Stimulated activated CD4-positive, alpha-beta T cell treated with anti-CD3 and anti-CD28 coated beads, Interleukin-12 subunit alpha, Interleukin-12 subunit beta, amount 100 ng/mL, for 4 hours (primary cell): ENCODE measurements at regions not wholly inside any gene's neighbourhood (a gene's known extent, or its start where the extent isn't known, plus 50 kb on each side); places are given as distances from the start of the nearest gene placed in this dataset.
"Not testable (repeated sequence)": the region's sequence is repeated elsewhere in the genome, so short reads cannot be mapped to it uniquely, and the experiment has no call there.

ENCODE experiments used
- DNase-seq: peaks from one replicate; pipeline ENCODE4 v3.0.0-alpha.2; 2020

- no peak for DNase-seq
These were observed 557.7 kb downstream of the RAB28 start for GRCh38 chr4:12926189-12927066.

- no peak for DNase-seq
These were observed 559.3 kb downstream of the RAB28 start for GRCh38 chr4:12924728-12925320.

- no peak for DNase-seq
These were observed 559.9 kb downstream of the RAB28 start for GRCh38 chr4:12924253-12924652.

GRCh38 chr4:12912896-12913418 lies 571.2 kb downstream of the RAB28 start:
- no peak for DNase-seq

GRCh38 chr4:12911750-12912358 lies 572.3 kb downstream of the RAB28 start:
- DNase-seq: no peak

GRCh38 chr4:12903640-12904039 lies 580.5 kb downstream of the RAB28 start:
- DNase-seq: not testable (repeated sequence)

GRCh38 chr4:12902735-12903134 lies 581.4 kb downstream of the RAB28 start:
- DNase-seq: no peak

- no peak for DNase-seq
These were observed 586.2 kb downstream of the RAB28 start for GRCh38 chr4:12897954-12898353.

- no peak for DNase-seq
These were observed 590.1 kb downstream of the RAB28 start for GRCh38 chr4:12894062-12894461.

GRCh38 chr4:12889054-12889453 lies 595.1 kb downstream of the RAB28 start:
- DNase-seq: no peak

- DNase-seq: no peak
These were observed 599.0 kb downstream of the RAB28 start for GRCh38 chr4:12884846-12885796.

- no peak for DNase-seq
These were observed 602.1 kb downstream of the RAB28 start for GRCh38 chr4:12881945-12882584.

GRCh38 chr4:12880844-12881243 lies 603.3 kb downstream of the RAB28 start:
- no peak for DNase-seq

GRCh38 chr4:12879496-12879895 lies 604.6 kb downstream of the RAB28 start:
- no peak for DNase-seq

GRCh38 chr4:12875640-12876243 lies 608.4 kb downstream of the RAB28 start:
- DNase-seq: no peak

GRCh38 chr4:12873351-12873750 lies 610.8 kb downstream of the RAB28 start:
- DNase-seq: no peak

GRCh38 chr4:12861422-12861821 lies 622.7 kb downstream of the RAB28 start:
- no peak for DNase-seq

GRCh38 chr4:12852338-12853307 lies 631.5 kb downstream of the RAB28 start:
- no peak for DNase-seq

- no peak for DNase-seq
These were observed 637.8 kb downstream of the RAB28 start for GRCh38 chr4:12846368-12846767.

GRCh38 chr4:12844141-12844540 lies 640.0 kb downstream of the RAB28 start:
- DNase-seq: no peak
